K562 (cell line): ENCODE measurements at regions not wholly inside any gene's neighbourhood (a gene's known extent, or its start where the extent isn't known, plus 50 kb on each side); places are given as distances from the start of the nearest gene placed in this dataset.

Source experiments
- ATAC-seq: fragments of 200-7000 bp; cut with Tn5 transposase; 3 replicates; pipeline ENCODE4 v1.9.1; 2020; ENCODE audit warnings: moderate library complexity
- BruUV-seq: library from RNA; stranded (reverse); fragments of 400-500 nt; replicated peaks from 2 replicates; lab custom pipeline; 2021; lab: Mats Ljungman, UMichigan
- CTCF ChIA-PET: fragments of 300-600 bp; formaldehyde crosslinking; extraction: SDS; loops from one replicate; lab custom pipeline; 2021; ENCODE audit warnings: low intra/inter-chr PET ratio; lab: Yijun Ruan, JAX
- POLR2A ChIA-PET: fragments of 300-600, 350-650 bp; sonication (Branson Sonifier 250); formaldehyde crosslinking; extraction: SDS; loops from one replicate; lab custom pipeline; 2021; ENCODE audit warnings: antibody characterized with exemption, inconsistent platforms; lab: Yijun Ruan, JAX
- DNase-seq, 4 experiments: peaks; one replicate each; pipeline versions ENCODE4 v3.0.0 to v3.0.0-alpha.2; 2011 to 2018; ENCODE audit warnings: low spot score in 3 of 4, mixed read lengths in 3 of 4; ENCODE audit errors: extremely low read depth in 1 of 4
- FAIRE-seq: peaks from 2 replicates; lab custom pipeline; 2011; peaks lifted over from hg19 to GRCh38; lab: Jason Lieb, UNC
- H2AFZ ChIP-seq: 2 replicates; pipeline ENCODE4 v1.6.0; 2011; ENCODE audit warnings: low read depth, low read length, control low read depth, inconsistent platforms
- H3K27ac ChIP-seq: fragments of 200-600 bp; 3 replicates; pipeline ENCODE4 v1.8.0; 2011; ENCODE audit warnings: low read depth, mild to moderate bottlenecking, control low read depth, inconsistent platforms, low read length, moderate library complexity, mixed read lengths; ENCODE audit errors: extremely low read depth
- H3K27me3 ChIP-seq, 2 experiments: fragments of 300-600 bp in 1 of 2; 2 replicates in 1 of 2; 3 replicates in 1 of 2; pipeline versions ENCODE4 v1.6.0 to v1.8.0; 2011; ENCODE audit warnings: inconsistent platforms in 2 of 2, low read length in 2 of 2, mild to moderate bottlenecking in 1 of 2, mixed read lengths in 1 of 2, moderate library complexity in 1 of 2; ENCODE audit not compliant: control insufficient read depth in 2 of 2, insufficient read depth in 2 of 2
- H3K36me3 ChIP-seq: fragments of 300-600 bp; 3 replicates; pipeline ENCODE4 v1.8.0; 2011; ENCODE audit warnings: mild to moderate bottlenecking, low read length, inconsistent platforms; ENCODE audit not compliant: control insufficient read depth, insufficient read depth
- H3K4me1 ChIP-seq, 2 experiments: fragments of 200-600 bp in 1 of 2; replicated peaks in 1 of 2; 2 replicates in 1 of 2; 3 replicates in 1 of 2; pipeline versions ENCODE4 v1.5.1 to v1.8.0; 2011; ENCODE audit warnings: inconsistent platforms in 2 of 2, low read length in 2 of 2, mild to moderate bottlenecking in 1 of 2, mixed read lengths in 1 of 2, moderate library complexity in 1 of 2; ENCODE audit not compliant: control insufficient read depth in 2 of 2, insufficient read depth in 2 of 2
- H3K4me2 ChIP-seq: 2 replicates; pipeline ENCODE4 v1.6.1; 2011; ENCODE audit warnings: low read length, control low read depth, inconsistent platforms, mixed read lengths; ENCODE audit not compliant: insufficient read depth
- H3K4me3 ChIP-seq: fragments of 200-600 bp; sonication (generic), shearing (Covaris generic); 2 replicates; pipeline ENCODE4 v1.5.1; 2016; ENCODE audit warnings: control low read depth, inconsistent platforms
- H3K79me2 ChIP-seq: fragments of 200-600 bp; 3 replicates; pipeline ENCODE4 v1.8.0; 2011; ENCODE audit warnings: low read length, inconsistent platforms; ENCODE audit not compliant: control insufficient read depth, insufficient read depth
- H3K9ac ChIP-seq, 2 experiments: 2 replicates each; pipeline versions ENCODE4 v1.6.0 to v1.6.1; 2011; ENCODE audit warnings: low read depth in 2 of 2, low read length in 2 of 2, control low read depth in 1 of 2, inconsistent platforms in 1 of 2, mild to moderate bottlenecking in 1 of 2, mixed read lengths in 1 of 2; ENCODE audit not compliant: insufficient read depth in 1 of 2
- H3K9me1 ChIP-seq: one replicate; pipeline ENCODE4 v1.6.0; 2011; ENCODE audit warnings: inconsistent platforms, mild to moderate bottlenecking, low read length, moderate library complexity; ENCODE audit not compliant: control insufficient read depth, insufficient read depth
- H3K9me3 ChIP-seq: replicated peaks from 2 replicates; pipeline ENCODE4 v1.5.1; 2011; ENCODE audit warnings: low read depth, low read length, inconsistent platforms; ENCODE audit not compliant: control insufficient read depth, insufficient read depth
- H4K20me1 ChIP-seq: replicated peaks from 2 replicates; pipeline ENCODE4 v1.6.1; 2011; ENCODE audit warnings: low read length, inconsistent platforms, mixed read lengths; ENCODE audit not compliant: control insufficient read depth, insufficient read depth
- E2F5 ChIP-seq: sonication (generic); formaldehyde crosslinking; IDR thresholded peaks from 2 replicates; pipeline ENCODE4 v1.8.0; 2022; ENCODE audit warnings: mild to moderate bottlenecking, missing genetic modification reagents
- FOXP4 ChIP-seq: sonication (generic); formaldehyde crosslinking; IDR thresholded peaks from 2 replicates; pipeline ENCODE4 v1.8.0; 2022; ENCODE audit warnings: mild to moderate bottlenecking, missing genetic modification reagents, borderline replicate concordance
- L3MBTL2 ChIP-seq: fragments of 450-650 bp; IDR thresholded peaks from 2 replicates; pipeline ENCODE4 v1.6.1; 2016; ENCODE audit warnings: mild to moderate bottlenecking, moderate library complexity
- LCOR ChIP-seq: sonication (generic); formaldehyde crosslinking; IDR thresholded peaks from 2 replicates; pipeline ENCODE4 v1.8.0; 2022; ENCODE audit warnings: mild to moderate bottlenecking, missing genetic modification reagents
- PHF20 ChIP-seq: fragments of 450-650 bp; IDR thresholded peaks from 2 replicates; pipeline ENCODE4 v1.6.1; 2018; ENCODE audit not compliant: partially characterized antibody
- PML ChIP-seq: IDR thresholded peaks from 2 replicates; pipeline ENCODE4 v1.6.1; 2012; ENCODE audit warnings: low read length, inconsistent platforms
- POLR2AphosphoS5 ChIP-seq: IDR thresholded peaks from 2 replicates; pipeline ENCODE4 v1.6.1; 2011; ENCODE audit warnings: mild to moderate bottlenecking, low read depth, low read length, moderate library complexity; ENCODE audit not compliant: control insufficient read depth, insufficient read depth
- TAF7 ChIP-seq: fragments of 450-650 bp; IDR thresholded peaks from 2 replicates; pipeline ENCODE4 v1.6.1; 2016; ENCODE audit warnings: missing genetic modification characterization, missing compliant biosample characterization
- TFAP4 ChIP-seq: sonication (generic); formaldehyde crosslinking; IDR thresholded peaks from 2 replicates; pipeline ENCODE4 v1.8.0; 2022; ENCODE audit warnings: missing genetic modification reagents, mild to moderate bottlenecking, moderate library complexity, borderline replicate concordance
- ZBTB34 ChIP-seq: fragments of 250-450 bp; sonication (Bioruptor Pico); IDR thresholded peaks from 2 replicates; pipeline ENCODE4 v1.8.0; 2021; ENCODE audit warnings: mild to moderate bottlenecking, moderate library complexity
- ZNF197 ChIP-seq: fragments of 200-800 bp; sonication (Bioruptor generic); IDR thresholded peaks from 2 replicates; pipeline ENCODE4 v1.6.1; 2016; ENCODE audit warnings: low read depth, missing genetic modification characterization, missing compliant biosample characterization
- ZNF24 ChIP-seq: fragments of 450-650 bp; IDR thresholded peaks from 2 replicates; pipeline ENCODE4 v1.6.1; 2016
- ZNF668 ChIP-seq: fragments of 250-450 bp; sonication (Bioruptor Pico); IDR thresholded peaks from 2 replicates; pipeline ENCODE4 v1.8.0; 2022; ENCODE audit warnings: mild to moderate bottlenecking, inconsistent platforms
- WGBS: fragments of 100-300 bp; shearing (Covaris generic); methylation state at CpG from one replicate; pipeline ENCODE4 v1.1.6; 2016; ENCODE audit warnings: low coverage, mixed read lengths; ENCODE audit not compliant: insufficient coverage; ENCODE audit errors: missing lambda C conversion rate; 5-methylcytosine and 5-hydroxymethylcytosine counted together
- in situ Hi-C: fragments of 300-500 bp; cut with MboI; formaldehyde crosslinking; loops from 4 replicates; pipeline ENCODE4 v1.15.0; 2018; ENCODE audit warnings: inconsistent platforms, mixed read lengths
- intact Hi-C: fragments of 100-400 bp; cut with micrococcal nuclease; formaldehyde crosslinking; loops from 2 replicates; pipeline ENCODE4 v1.14.2; 2022
- TF ChIP-seq, protein P1 (sequence below): sonication (generic); formaldehyde crosslinking; IDR thresholded peaks from 2 replicates; pipeline ENCODE4 v1.8.1; 2022; ENCODE audit warnings: missing genetic modification reagents

DNA sequence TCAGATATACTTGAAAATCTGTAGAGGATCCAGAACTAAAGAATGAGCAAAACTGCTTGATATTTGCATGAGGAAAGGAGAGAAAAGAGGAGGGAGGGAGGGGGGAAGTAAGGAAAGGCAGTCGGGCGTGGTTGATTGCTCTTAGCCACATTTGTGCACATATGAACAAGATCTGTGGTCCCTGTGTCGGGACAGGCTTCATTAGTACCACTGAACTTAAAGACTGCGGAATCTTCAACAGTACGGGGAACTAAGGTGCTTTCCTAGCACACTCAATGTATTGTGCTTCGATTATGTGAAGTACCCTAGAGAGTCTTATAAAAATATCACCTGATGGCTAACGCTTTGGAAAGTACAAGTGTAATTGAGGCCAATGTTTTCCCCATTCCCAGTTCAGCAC is 59.9 kb downstream of the ZBTB18 start:
- no peak overlapping the region for H3K4me3 ChIP-seq
- H3K9ac ChIP-seq = no peak overlapping the region
- in situ Hi-C loops (no loop called here), intact Hi-C loops (no loop called here)
- H3K9me3 ChIP-seq = no peaks in the 10 kb centered on the region
- no peak overlapping the region for H2AFZ ChIP-seq
- no peaks in the 10 kb centered on the region for H3K36me3 ChIP-seq
- no TSS peak for BruUV-seq
- H3K9me1 ChIP-seq = no peaks in the 10 kb centered on the region
- FAIRE-seq = no peak
- H3K27ac ChIP-seq = no peak overlapping the region
- H3K79me2 ChIP-seq = no peaks in the 10 kb centered on the region
- ChIA-PET POLR2A (no interaction called here), CTCF (no interaction called here)
- no peak for DNase-seq
- H4K20me1 ChIP-seq = no peaks in the 10 kb centered on the region
- H3K4me1 ChIP-seq = no peaks in the 10 kb centered on the region
- 1% methylated on average over 7 of the region's 7 CpGs for WGBS
- no peak overlapping the region for H3K4me2 ChIP-seq
- ATAC-seq = no peak
- peaks cover 22 to 25% of the 10 kb centered on the region in 2 experiments; a peak in 4 of 5 replicates for H3K27me3 ChIP-seq
- TF ChIP-seq FOXP4 (no peak), E2F5 (CRISPR knock-in tag) (no peak), ZNF24 (no peak), LCOR (no peak), L3MBTL2 (no peak), TFAP4 (CRISPR knock-in tag) (no peak), ZNF197 (CRISPR knock-in tag) (no peak), POLR2AphosphoS5 (no peak), TAF7 (tag) (no peak), PML (no peak), PHF20 (no peak), ZBTB34 (CRISPR knock-in tag) (no peak), ZNF668 (CRISPR knock-in tag) (no peak)
- TF ChIP-seq, protein P1, sequence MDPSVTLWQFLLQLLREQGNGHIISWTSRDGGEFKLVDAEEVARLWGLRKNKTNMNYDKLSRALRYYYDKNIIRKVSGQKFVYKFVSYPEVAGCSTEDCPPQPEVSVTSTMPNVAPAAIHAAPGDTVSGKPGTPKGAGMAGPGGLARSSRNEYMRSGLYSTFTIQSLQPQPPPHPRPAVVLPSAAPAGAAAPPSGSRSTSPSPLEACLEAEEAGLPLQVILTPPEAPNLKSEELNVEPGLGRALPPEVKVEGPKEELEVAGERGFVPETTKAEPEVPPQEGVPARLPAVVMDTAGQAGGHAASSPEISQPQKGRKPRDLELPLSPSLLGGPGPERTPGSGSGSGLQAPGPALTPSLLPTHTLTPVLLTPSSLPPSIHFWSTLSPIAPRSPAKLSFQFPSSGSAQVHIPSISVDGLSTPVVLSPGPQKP = no peak
